Endometrial microvascular endothelial cells (primary cell): ENCODE measurements at regions not wholly inside any gene's neighbourhood (a gene's known extent, or its start where the extent isn't known, plus 50 kb on each side); places are given as distances from the start of the nearest gene placed in this dataset.

Source experiments
- in situ Hi-C: cut with HindIII; loops from 2 replicates; pipeline ENCODE4 v1.10.0; 2017; ENCODE audit warnings: low sequenced_read_pairs, low pct_unique_long_range_greater_than_20kb; ENCODE audit errors: inconsistent ontology term

DNA sequence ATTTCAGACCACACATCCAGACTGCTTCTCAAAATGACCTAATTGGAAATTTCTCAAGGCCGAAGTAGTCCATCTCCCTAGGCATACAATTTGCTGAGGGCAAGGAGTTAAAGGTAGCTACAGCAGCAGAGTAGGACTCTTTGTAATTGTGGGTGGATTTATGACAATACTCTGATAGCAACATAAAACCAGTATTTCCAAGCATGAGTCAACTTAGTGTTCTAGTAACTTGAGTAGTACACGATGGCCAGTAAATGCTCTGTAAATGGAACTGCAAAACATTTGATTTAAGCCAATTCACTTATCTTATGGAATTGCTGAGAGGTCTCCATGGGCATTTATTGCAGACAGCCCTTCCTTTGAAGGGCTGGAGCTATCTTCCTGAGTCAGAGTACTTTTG, 352.2 kb downstream of the PLK2 start:
- in situ Hi-C loops: no loop called here

- in situ Hi-C loops: no loop called here
Measured at GRCh38 chr5:58106754-58107410, 353.0 kb downstream of the PLK2 start.

DNA sequence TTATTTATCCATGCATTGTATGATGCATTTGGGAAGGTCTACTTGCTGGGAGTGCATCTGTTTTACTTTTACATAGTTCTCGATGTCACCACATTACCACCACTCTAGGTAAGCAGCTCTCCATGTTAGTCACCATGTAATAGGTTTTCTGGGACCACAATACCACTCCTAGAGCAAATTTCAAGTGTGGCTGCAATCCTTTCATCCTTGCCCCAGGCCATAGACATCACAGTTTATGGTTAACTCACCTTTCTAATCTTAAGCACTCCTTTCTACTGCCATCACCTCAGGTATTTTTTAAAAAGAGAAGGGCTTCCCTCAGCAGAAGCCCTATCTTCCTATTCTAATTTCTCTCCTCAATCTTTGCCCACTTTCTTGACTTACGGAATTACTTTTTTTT, 354.1 kb downstream of the PLK2 start:
- in situ Hi-C loops: no loop called here

DNA sequence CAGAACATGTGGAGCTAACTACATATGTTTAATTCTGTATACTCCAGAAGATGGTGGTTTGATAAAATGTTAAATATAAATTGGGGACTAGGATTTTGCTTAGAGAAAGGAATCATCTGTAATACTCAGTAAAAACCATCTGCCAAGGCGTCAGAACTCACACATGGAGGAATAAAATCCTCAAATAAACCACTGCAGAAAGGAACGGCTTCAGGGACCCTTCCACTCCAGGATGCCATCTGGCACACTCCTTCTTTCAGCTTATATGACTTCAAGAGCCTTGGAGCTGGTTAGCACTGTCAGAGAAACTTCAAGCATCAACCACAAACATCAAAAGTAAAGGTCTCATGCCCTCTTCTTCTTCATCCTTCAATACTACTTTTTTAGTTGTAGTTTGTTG, 360.6 kb downstream of the PLK2 start:
- in situ Hi-C loops: no loop called here

DNA sequence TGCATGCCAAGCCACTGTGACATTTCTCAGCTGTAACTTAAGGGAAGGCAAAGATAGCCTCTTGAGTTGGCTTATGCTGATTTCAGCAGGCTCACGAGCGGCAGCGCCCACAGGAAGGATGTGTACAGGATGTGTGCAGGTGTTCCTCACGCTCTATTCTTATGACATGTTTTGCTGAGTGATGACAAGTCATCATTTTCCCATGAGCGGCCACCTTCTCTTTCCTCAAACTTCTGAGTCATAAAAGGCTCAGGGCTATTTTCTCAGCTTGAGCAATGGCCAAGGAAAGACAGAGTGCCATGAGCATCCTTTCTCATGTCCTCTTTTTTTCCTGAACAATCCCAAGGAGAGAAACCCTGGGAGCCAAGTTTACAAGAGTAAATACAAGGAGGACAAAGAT, 365.9 kb downstream of the PLK2 start:
- in situ Hi-C loops: no loop called here

GRCh38 chr5:58090704-58091103, 369.2 kb downstream of the PLK2 start:
- in situ Hi-C loops: no loop called here

DNA sequence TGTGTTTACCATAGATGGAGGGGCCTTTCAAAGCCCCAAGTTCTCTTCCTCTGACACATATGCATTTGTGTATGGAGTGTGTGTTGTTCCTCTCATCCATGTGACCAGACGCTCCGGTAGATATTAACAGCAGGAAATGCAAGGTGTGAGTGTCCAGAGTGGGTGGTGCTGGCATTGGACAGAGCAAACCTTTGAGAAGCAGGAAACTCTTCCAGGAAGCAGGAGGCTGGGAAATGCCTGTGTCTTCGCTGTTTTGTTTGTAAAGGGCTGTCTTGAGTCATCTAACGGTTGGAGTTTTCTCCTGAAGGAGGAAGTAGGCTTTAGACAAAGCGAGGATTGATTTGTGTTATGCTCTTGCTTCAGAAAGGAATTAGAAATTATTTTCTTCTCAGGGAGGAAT, 370.9 kb downstream of the PLK2 start:
- in situ Hi-C loops: no loop called here

- in situ Hi-C loops: no loop called here
Measured at GRCh38 chr5:58087905-58088304, 372.0 kb downstream of the PLK2 start.

GRCh38 chr5:58087123-58087522, 372.8 kb downstream of the PLK2 start:
- in situ Hi-C loops: no loop called here

- in situ Hi-C loops: no loop called here
Measured at GRCh38 chr5:58085800-58086199, 374.1 kb downstream of the PLK2 start.

DNA sequence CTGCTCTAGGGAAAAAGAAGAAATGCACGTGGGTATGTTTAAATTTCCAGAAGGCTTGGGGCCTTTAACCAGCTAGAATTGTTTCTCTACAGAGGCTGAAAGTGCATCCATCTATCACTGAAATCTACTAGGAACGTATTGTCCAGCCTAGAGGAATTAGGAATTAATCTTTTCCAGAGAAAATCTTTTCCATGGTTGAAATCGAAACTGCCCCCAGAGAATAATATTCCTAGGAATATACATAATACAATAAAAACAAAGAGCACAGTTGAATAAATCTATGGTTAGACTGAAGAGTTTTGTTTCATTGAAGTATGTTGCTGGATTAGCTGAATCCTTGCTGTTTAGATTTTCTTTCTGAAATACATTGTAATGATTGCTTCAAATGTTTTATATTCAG, 378.5 kb downstream of the PLK2 start:
- in situ Hi-C loops: no loop called here

GRCh38 chr5:58080573-58080972, 379.3 kb downstream of the PLK2 start:
- in situ Hi-C loops: no loop called here

GRCh38 chr5:58077966-58078365, 381.9 kb downstream of the PLK2 start:
- in situ Hi-C loops: no loop called here

GRCh38 chr5:58077416-58077815, 382.5 kb downstream of the PLK2 start:
- in situ Hi-C loops: no loop called here

GRCh38 chr5:58076483-58077257, 383.2 kb downstream of the PLK2 start:
- in situ Hi-C loops: no loop called here

DNA sequence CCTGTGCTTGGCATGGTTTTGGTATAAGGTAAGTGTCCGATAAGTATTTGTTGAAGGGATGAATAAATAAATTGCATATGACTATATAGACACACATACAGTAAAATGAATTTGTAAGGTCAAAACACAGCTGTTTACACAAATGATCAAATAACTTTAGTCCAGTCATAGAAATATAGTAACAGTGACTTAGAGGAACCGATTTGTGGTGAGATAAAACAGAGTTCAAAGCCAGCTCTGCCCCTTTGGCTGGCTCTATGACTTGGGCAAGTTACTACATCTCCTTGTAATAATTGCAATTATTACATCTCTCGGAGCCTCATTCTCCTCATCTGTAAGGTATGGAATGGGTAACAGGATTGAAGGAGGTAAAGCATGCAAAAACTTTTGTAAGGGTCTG, 384.0 kb downstream of the PLK2 start:
- in situ Hi-C loops: no loop called here

GRCh38 chr5:58074717-58075116, 385.2 kb downstream of the PLK2 start:
- in situ Hi-C loops: no loop called here

- in situ Hi-C loops: no loop called here
Measured at GRCh38 chr5:58074222-58074621, 385.7 kb downstream of the PLK2 start.

DNA sequence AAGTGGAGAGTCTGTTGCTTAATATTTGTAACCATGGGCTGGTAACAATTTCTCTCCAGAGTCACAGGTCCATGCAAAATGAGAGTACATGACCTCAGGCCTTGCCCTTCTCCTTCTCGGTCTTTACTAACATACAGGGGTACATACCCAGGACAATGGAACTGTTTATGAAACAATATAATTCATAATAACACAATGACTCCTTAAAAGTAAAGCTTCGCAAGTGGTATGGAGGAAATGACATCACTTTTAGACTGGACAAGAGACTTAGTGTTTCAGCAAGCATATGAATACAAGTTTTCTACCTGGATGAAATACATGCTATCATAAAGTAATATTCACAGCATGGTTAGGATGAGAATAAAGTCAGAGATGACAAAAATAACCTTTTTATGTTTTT, 386.6 kb downstream of the PLK2 start:
- in situ Hi-C loops: no loop called here

GRCh38 chr5:58072300-58072965, 387.5 kb downstream of the PLK2 start:
- in situ Hi-C loops: no loop called here
